GM19328 (cell line): ENCODE measurements at regions not wholly inside any gene's neighbourhood (a gene's known extent, or its start where the extent isn't known, plus 50 kb on each side); places are given as distances from the start of the nearest gene placed in this dataset.
"Not testable (repeated sequence)": the region's sequence is repeated elsewhere in the genome, so short reads cannot be mapped to it uniquely, and the experiment has no call there.

Experiments used
- ATAC-seq: cut with Tn5 transposase; IDR thresholded peaks from one replicate; pipeline ENCODE4 v1.9.1; 2021; ENCODE audit warnings: mild to moderate bottlenecking, moderate library complexity; ENCODE audit not compliant: unreplicated experiment

- ATAC-seq: no peak
Observed at GRCh38 chr4:148684638-148685037, 242.4 kb upstream of the NR3C2 start.

- no peak for ATAC-seq
Observed at GRCh38 chr4:148680884-148681283, 238.7 kb upstream of the NR3C2 start.

- ATAC-seq: no peak
Observed at GRCh38 chr4:148676344-148676743, 234.1 kb upstream of the NR3C2 start.

GRCh38 chr4:148674876-148675275 is 232.7 kb upstream of the NR3C2 start:
- no peak for ATAC-seq

GRCh38 chr4:148664636-148665035 is 222.4 kb upstream of the NR3C2 start:
- no peak for ATAC-seq

- no peak for ATAC-seq
Observed at GRCh38 chr4:148654131-148654530, 211.9 kb upstream of the NR3C2 start.

GRCh38 chr4:148653681-148654080 is 211.5 kb upstream of the NR3C2 start:
- no peak for ATAC-seq

- no peak for ATAC-seq
Observed at GRCh38 chr4:148651991-148652390, 209.8 kb upstream of the NR3C2 start.

- ATAC-seq: no peak
Observed at GRCh38 chr4:148649652-148650331, 207.6 kb upstream of the NR3C2 start.

- no peak for ATAC-seq
Observed at GRCh38 chr4:148643851-148644250, 201.6 kb upstream of the NR3C2 start.

GRCh38 chr4:148642907-148643306 is 200.7 kb upstream of the NR3C2 start:
- ATAC-seq: no peak

- ATAC-seq: not testable (repeated sequence)
Observed at GRCh38 chr4:148638079-148638478, 195.9 kb upstream of the NR3C2 start.

- ATAC-seq: not testable (repeated sequence)
Observed at GRCh38 chr4:148637453-148637852, 195.2 kb upstream of the NR3C2 start.

GRCh38 chr4:148634476-148634875 is 192.3 kb upstream of the NR3C2 start:
- no peak for ATAC-seq

- no peak for ATAC-seq
Observed at GRCh38 chr4:148633720-148634119, 191.5 kb upstream of the NR3C2 start.

- ATAC-seq: no peak
Observed at GRCh38 chr4:148632476-148632875, 190.3 kb upstream of the NR3C2 start.

GRCh38 chr4:148630051-148630450 is 187.8 kb upstream of the NR3C2 start:
- ATAC-seq: no peak

- ATAC-seq: no peak
Observed at GRCh38 chr4:148618856-148619255, 176.6 kb upstream of the NR3C2 start.

GRCh38 chr4:148608968-148609367 is 166.8 kb upstream of the NR3C2 start:
- no peak for ATAC-seq

GRCh38 chr4:148598418-148599207 is 156.4 kb upstream of the NR3C2 start:
- not testable (repeated sequence) for ATAC-seq

GRCh38 chr4:148589182-148589581 is 147.0 kb upstream of the NR3C2 start:
- ATAC-seq: no peak

- no peak for ATAC-seq
Observed at GRCh38 chr4:148575577-148575976, 133.4 kb upstream of the NR3C2 start.
